Activated CD8-positive, alpha-beta memory T cell treated with anti-CD3 and anti-CD28 coated beads, Interleukin-2, amount 50 U/mL, for 24 hours (primary cell): ENCODE measurements at regions not wholly inside any gene's neighbourhood (a gene's known extent, or its start where the extent isn't known, plus 50 kb on each side); places are given as distances from the start of the nearest gene placed in this dataset.
"Not testable (repeated sequence)": the region's sequence is repeated elsewhere in the genome, so short reads cannot be mapped to it uniquely, and the experiment has no call there.

ENCODE experiments used
- DNase-seq: peaks from one replicate; pipeline ENCODE4 v3.0.0-alpha.2; 2020; ENCODE audit errors: extremely low read depth

DNA sequence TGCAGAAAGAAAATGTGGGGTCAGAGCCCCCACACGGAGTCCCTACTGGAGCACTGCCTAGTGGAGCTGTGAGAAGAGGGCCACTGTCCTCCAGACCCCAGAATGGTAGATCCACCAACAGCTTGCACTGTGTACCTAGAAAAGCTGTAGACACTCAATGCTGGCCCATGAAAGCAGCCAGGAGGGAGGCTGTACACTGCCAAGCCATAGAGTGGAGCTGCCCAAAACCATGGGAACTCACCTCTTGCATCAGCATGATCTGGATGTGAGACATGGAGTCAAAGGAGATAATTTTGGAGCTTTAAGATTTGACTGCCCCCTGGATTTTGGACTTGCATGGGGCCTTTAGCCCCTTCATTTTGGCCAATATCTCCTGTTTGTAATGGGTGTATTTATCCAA, 452.3 kb downstream of the MRPL39 start:
- not testable (repeated sequence) for DNase-seq

GRCh38 chr21:25149022-25149421, 458.3 kb downstream of the MRPL39 start:
- no peak for DNase-seq

- DNase-seq, result no peak
Measured at GRCh38 chr21:25139414-25139813, 467.9 kb downstream of the MRPL39 start.

GRCh38 chr21:25133939-25134338, 473.3 kb downstream of the MRPL39 start:
- no peak for DNase-seq

GRCh38 chr21:25127811-25128210, 479.5 kb downstream of the MRPL39 start:
- no peak for DNase-seq

DNA sequence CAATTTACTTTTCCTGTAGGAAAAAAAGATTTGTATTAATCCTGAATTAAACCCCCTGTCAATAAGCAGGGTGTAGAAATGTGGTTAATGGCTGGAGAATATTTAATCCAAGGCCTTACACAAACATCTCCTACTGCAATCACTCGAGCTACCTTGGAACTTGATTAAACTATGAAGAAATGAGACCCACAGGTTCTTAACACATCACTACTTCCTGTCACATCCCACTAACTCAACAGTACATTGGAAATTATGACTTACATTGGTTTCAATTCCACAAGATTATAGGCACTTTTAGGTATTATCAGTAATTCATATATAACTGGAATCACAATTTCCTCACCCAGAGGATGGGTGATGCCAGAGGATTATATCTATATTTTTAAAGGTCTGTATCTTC, 480.3 kb downstream of the MRPL39 start:
- DNase-seq, result no peak

DNA sequence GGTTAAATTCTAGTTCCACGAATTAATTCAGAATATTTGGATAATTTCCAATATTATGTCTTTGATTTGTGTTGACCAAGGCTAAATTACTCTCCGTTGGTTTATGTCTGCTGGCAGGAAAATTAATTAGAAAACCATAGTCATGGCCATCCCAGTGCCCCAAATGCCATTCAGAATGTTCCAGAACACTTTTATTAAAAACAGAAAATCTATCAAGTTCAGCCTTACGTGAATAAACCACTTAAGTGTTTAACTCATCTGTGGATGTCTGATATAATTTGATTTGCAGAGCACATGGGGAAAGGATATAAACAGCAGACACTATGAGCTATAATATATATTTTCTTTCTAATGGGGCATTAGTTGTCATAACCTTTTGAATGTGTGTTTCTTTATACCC, 480.7 kb downstream of the MRPL39 start:
- no peak for DNase-seq

DNA sequence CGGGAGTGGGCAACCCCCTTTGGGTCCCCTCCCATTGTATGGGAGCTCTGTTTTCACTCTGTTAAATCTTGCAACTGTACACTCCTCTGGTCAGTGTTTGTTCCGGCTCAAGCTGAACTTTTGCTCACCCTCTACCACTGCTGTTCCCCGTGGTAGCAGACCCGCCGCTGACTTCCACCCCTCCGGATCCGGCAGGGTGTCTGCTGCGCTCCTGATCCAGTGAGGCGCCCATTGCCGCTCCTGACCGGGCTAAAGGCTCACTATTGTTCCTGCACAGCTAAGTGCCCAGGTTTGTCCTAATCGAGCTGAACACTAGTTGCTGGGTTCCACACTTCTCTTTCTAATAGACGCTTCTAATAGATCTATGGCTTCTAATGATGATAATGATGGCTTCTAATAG, 488.6 kb downstream of the MRPL39 start:
- DNase-seq, result no peak

DNA sequence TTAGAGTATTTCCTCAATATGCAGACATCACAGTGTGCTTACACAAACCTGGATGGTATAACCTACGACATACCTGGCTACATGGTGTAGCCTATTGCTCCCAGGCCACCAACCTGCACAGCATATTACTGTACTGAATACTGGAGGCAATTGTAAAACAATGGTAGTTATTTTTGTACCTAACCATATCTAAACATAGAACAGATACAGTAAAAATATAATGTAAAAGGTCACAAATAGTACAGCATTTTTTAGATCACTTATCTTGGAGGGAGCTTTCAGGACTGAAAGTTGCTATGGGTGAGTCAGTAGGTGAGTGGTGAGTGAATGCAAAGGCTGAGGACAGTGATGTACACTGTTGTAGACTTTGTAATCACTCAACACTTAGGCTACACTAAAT, 492.3 kb downstream of the MRPL39 start:
- no peak for DNase-seq

GRCh38 chr21:25107708-25108107, 499.6 kb downstream of the MRPL39 start:
- no peak for DNase-seq

GRCh38 chr21:25103500-25104207, 503.6 kb downstream of the MRPL39 start:
- no peak for DNase-seq

GRCh38 chr21:25097648-25098047, 509.6 kb downstream of the MRPL39 start:
- no peak for DNase-seq

DNA sequence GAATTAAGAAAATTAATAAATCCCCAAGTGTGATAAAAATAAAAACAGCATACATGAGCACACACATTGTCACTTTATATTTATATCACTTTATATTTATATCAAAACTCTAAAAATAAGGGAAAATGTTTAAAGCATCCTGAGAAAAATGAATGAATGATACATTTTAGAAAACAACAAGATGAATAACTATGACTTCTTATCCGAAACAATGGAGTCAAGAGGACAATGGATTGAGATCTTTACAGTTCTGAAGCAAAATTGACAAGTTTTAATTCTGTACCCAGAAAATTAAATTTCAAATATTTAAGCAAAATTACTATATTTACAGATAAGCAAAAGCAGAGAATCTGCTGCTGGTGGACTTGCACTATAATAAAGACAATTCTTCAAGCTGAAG, 512.6 kb downstream of the MRPL39 start:
- DNase-seq, result no peak

- DNase-seq, result no peak
Measured at GRCh38 chr21:25092441-25093011, 514.8 kb downstream of the MRPL39 start.

- DNase-seq, result no peak
Measured at GRCh38 chr21:25081096-25081495, 526.2 kb downstream of the MRPL39 start.

- no peak for DNase-seq
Measured at GRCh38 chr21:25080661-25081060, 526.6 kb downstream of the MRPL39 start.

- no peak for DNase-seq
Measured at GRCh38 chr21:25080141-25080540, 527.1 kb downstream of the MRPL39 start.

- no peak for DNase-seq
Measured at GRCh38 chr21:25079053-25079452, 528.2 kb downstream of the MRPL39 start.

DNA sequence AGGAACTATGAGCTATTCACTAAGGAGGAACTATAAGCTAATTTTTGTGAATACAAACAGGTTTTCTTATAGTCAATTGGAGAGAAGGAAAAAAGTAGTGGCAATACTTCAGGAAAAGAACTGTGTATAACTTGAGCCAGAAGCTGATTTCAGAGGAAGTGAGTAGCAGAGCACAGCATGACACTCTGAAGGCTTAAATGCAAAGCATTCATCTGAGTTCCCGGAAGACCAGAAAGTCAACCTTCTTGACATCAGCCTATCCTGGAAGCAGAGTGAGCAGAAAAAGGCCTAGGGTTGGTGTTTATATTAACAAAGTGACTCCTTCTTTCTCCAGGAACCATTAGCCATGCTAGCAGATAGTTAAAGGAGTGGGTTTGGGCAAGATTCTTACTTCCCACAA, 545.2 kb downstream of the MRPL39 start:
- no peak for DNase-seq

DNA sequence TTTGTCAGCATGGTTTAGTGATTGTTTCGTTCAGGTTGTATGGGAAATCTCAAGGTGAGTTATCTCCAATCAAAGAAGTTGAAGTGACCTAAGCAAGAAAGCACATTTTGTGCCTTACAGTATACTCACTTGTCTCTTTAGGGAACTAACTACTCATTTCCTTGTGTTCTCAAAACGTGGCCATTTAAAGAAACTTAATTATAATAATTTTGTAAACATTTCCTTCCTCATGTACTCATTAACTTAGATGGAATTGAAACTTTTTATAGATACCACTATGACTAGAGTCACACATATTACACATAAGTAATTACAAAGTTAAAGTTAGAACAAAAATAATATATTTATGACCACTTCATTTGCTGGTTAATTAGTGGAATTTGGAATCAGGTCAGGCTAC, 552.6 kb downstream of the MRPL39 start:
- no peak for DNase-seq

- DNase-seq, result no peak
Measured at GRCh38 chr21:25039461-25040380, 567.6 kb downstream of the MRPL39 start.

DNA sequence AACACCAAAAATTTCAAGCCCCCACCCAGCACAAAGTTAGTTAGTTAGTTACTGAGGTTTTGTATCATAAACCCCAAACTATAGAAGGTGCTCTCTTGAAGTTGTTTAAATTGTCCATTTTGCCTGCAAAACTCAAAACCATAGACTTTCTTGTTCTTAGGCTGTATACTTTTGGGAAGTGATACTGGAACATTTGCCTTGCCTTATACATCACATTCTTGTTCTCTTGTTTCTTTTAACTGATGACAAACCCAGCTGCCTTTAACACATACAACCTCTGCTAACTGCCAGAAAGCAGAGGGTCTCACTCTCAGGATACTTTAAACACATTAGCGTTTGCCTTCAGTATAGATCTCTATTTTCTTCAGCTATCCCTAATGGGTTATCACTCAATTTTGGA, 570.5 kb downstream of the MRPL39 start:
- DNase-seq, result no peak

- no peak for DNase-seq
Measured at GRCh38 chr21:25031750-25032149, 575.5 kb downstream of the MRPL39 start.
